PC-9 (cell line): ENCODE measurements at regions not wholly inside any gene's neighbourhood (a gene's known extent, or its start where the extent isn't known, plus 50 kb on each side); places are given as distances from the start of the nearest gene placed in this dataset.

ENCODE experiments used
- EZH2 ChIP-seq: fragments of 200-600 bp; sonication (generic); IDR thresholded peaks from 2 replicates; pipeline ENCODE4 v1.8.0; 2017; ENCODE audit warnings: antibody characterized with exemption, low read depth
- TF ChIP-seq, protein P1 (sequence below): fragments of 200-600 bp; sonication (generic); conservative IDR thresholded peaks from 2 replicates; pipeline ENCODE4 v1.6.1; 2017; ENCODE audit warnings: mixed run types, antibody characterized with exemption, mild to moderate bottlenecking, moderate library complexity

DNA sequence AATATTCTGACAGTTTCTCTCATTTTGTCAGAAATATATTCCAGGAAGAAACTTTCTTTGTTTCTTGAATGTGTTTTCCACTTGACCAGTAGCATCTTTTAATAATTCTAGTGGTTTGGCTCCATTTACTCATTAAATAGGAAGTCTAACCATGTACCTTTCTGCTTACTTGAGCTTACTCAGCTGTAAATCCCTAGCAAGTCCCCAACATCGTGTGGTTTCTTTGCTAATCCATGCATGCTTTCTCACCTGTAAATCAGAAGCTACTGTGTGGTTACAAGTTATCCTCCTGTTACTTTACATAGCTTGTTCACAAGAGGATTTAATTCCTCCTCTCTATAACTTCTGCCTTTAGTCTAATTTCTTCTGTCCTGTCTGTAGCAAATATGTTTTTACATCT lies 227.7 kb downstream of the FSCB start:
- TF ChIP-seq, protein P1, sequence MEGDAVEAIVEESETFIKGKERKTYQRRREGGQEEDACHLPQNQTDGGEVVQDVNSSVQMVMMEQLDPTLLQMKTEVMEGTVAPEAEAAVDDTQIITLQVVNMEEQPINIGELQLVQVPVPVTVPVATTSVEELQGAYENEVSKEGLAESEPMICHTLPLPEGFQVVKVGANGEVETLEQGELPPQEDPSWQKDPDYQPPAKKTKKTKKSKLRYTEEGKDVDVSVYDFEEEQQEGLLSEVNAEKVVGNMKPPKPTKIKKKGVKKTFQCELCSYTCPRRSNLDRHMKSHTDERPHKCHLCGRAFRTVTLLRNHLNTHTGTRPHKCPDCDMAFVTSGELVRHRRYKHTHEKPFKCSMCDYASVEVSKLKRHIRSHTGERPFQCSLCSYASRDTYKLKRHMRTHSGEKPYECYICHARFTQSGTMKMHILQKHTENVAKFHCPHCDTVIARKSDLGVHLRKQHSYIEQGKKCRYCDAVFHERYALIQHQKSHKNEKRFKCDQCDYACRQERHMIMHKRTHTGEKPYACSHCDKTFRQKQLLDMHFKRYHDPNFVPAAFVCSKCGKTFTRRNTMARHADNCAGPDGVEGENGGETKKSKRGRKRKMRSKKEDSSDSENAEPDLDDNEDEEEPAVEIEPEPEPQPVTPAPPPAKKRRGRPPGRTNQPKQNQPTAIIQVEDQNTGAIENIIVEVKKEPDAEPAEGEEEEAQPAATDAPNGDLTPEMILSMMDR = no peak
- TF ChIP-seq EZH2 = no peak
